ENCODE measurements at regions not wholly inside any gene's neighbourhood (a gene's known extent, or its start where the extent isn't known, plus 50 kb on each side); places are given as distances from the start of the nearest gene placed in this dataset.

GRCh38 chr3:18888819-18889218 lies 259.5 kb upstream of the KCNH8 start:
- ChIA-PET CTCF (interaction anchor here (0.6 to 0.7 kb wide), 4 partner anchors 14 to 603 kb away, joined by 3 to 5 read pairs (median 4); no protein-coding TSS in a partner anchor), POLR2A (no interaction called here)
- TF ChIP-seq, protein P1, sequence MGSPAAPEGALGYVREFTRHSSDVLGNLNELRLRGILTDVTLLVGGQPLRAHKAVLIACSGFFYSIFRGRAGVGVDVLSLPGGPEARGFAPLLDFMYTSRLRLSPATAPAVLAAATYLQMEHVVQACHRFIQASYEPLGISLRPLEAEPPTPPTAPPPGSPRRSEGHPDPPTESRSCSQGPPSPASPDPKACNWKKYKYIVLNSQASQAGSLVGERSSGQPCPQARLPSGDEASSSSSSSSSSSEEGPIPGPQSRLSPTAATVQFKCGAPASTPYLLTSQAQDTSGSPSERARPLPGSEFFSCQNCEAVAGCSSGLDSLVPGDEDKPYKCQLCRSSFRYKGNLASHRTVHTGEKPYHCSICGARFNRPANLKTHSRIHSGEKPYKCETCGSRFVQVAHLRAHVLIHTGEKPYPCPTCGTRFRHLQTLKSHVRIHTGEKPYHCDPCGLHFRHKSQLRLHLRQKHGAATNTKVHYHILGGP (tag by site-specific recombination; IDR thresholded peaks at IDR 0.05) = no peak
- TF ChIP-seq ZNF221 (tag by site-specific recombination; IDR thresholded peaks at IDR 0.05; ENCODE audit: borderline replicate concordance) = no peak
- TF ChIP-seq HOXC10 (CRISPR knock-in tag; IDR thresholded peaks at IDR 0.05) = no peak
- no peak for TF ChIP-seq HIC1 (tag by site-specific recombination; IDR thresholded peaks at IDR 0.05)
- no peak for TF ChIP-seq PBX3 (CRISPR knock-in tag; IDR thresholded peaks at IDR 0.05)
- TF ChIP-seq ZNF768 (tag by site-specific recombination; IDR thresholded peaks at IDR 0.05) = no peak
- TF ChIP-seq ZNF785 (tag by site-specific recombination; IDR thresholded peaks at IDR 0.05) = no peak
- TF ChIP-seq, protein P2, sequence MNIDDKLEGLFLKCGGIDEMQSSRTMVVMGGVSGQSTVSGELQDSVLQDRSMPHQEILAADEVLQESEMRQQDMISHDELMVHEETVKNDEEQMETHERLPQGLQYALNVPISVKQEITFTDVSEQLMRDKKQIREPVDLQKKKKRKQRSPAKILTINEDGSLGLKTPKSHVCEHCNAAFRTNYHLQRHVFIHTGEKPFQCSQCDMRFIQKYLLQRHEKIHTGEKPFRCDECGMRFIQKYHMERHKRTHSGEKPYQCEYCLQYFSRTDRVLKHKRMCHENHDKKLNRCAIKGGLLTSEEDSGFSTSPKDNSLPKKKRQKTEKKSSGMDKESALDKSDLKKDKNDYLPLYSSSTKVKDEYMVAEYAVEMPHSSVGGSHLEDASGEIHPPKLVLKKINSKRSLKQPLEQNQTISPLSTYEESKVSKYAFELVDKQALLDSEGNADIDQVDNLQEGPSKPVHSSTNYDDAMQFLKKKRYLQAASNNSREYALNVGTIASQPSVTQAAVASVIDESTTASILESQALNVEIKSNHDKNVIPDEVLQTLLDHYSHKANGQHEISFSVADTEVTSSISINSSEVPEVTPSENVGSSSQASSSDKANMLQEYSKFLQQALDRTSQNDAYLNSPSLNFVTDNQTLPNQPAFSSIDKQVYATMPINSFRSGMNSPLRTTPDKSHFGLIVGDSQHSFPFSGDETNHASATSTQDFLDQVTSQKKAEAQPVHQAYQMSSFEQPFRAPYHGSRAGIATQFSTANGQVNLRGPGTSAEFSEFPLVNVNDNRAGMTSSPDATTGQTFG (tag by site-specific recombination; IDR thresholded peaks at IDR 0.05; ENCODE audit: borderline replicate concordance) = no peak
- no peak for TF ChIP-seq ZNF830 (tag by site-specific recombination; IDR thresholded peaks at IDR 0.05; ENCODE audit: low read depth)
- TF ChIP-seq ZSCAN4 (tag by site-specific recombination; IDR thresholded peaks at IDR 0.05) = no peak
- TF ChIP-seq, protein P3, sequence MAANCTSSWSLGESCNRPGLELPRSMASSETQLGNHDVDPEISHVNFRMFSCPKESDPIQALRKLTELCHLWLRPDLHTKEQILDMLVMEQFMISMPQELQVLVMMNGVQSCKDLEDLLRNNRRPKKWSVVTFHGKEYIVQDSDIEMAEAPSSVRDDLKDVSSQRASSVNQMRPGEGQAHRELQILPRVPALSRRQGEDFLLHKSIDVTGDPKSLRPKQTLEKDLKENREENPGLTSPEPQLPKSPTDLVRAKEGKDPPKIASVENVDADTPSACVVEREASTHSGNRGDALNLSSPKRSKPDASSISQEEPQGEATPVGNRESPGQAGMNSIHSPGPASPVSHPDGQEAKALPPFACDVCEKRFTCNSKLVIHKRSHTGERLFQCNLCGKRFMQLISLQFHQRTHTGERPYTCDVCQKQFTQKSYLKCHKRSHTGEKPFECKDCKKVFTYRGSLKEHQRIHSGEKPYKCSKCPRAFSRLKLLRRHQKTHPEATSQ (tag by site-specific recombination; IDR thresholded peaks at IDR 0.05) = no peak
- TF ChIP-seq, protein P4, sequence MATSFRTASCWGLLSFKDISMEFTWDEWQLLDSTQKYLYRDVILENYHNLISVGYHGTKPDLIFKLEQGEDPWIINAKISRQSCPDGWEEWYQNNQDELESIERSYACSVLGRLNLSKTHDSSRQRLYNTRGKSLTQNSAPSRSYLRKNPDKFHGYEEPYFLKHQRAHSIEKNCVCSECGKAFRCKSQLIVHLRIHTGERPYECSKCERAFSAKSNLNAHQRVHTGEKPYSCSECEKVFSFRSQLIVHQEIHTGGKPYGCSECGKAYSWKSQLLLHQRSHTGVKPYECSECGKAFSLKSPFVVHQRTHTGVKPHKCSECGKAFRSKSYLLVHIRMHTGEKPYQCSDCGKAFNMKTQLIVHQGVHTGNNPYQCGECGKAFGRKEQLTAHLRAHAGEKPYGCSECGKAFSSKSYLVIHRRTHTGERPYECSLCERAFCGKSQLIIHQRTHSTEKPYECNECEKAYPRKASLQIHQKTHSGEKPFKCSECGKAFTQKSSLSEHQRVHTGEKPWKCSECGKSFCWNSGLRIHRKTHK (tag by site-specific recombination; IDR thresholded peaks at IDR 0.05) = no peak
- TF ChIP-seq ZNF155 (tag by site-specific recombination; IDR thresholded peaks at IDR 0.05) = no peak
- no peak for TF ChIP-seq ZNF211 (tag by site-specific recombination; IDR thresholded peaks at IDR 0.05; ENCODE audit: low read depth)
- no peak for TF ChIP-seq ZNF629 (tag by site-specific recombination; IDR thresholded peaks at IDR 0.05)
- no peak for TF ChIP-seq ZNF707 (tag by site-specific recombination; IDR thresholded peaks at IDR 0.05)
- TF ChIP-seq ZNF184 (tag by site-specific recombination; IDR thresholded peaks at IDR 0.05) = no peak
- TF ChIP-seq ZNF626 (tag by site-specific recombination; IDR thresholded peaks at IDR 0.05) = no peak
- no peak for TF ChIP-seq KLF7 (tag by site-specific recombination; IDR thresholded peaks at IDR 0.05; ENCODE audit: borderline replicate concordance)
- Histone ChIP-seq H3K4me3 (ENCODE audit: low read depth, low read length) (no peak overlapping the region), H3K27ac (ENCODE audit: extremely low read depth, low read depth, low read length) (no peak overlapping the region), H3K4me1 (ENCODE audit: control insufficient read depth, insufficient read depth, low read length) (no peaks in the 10 kb centered on the region), H3K36me3 (ENCODE audit: control insufficient read depth in 2 of 2, insufficient read depth in 1 of 2, low read length in 2 of 2) (no peaks in the 10 kb centered on the region), H3K9me3 (ENCODE audit: control insufficient read depth, insufficient read depth, low read depth, low read length) (no peaks in the 10 kb centered on the region)

Data from HEK293 (cell line).